ENCODE measurements at regions not wholly inside any gene's neighbourhood (a gene's known extent, or its start where the extent isn't known, plus 50 kb on each side); places are given as distances from the start of the nearest gene placed in this dataset.

DNA sequence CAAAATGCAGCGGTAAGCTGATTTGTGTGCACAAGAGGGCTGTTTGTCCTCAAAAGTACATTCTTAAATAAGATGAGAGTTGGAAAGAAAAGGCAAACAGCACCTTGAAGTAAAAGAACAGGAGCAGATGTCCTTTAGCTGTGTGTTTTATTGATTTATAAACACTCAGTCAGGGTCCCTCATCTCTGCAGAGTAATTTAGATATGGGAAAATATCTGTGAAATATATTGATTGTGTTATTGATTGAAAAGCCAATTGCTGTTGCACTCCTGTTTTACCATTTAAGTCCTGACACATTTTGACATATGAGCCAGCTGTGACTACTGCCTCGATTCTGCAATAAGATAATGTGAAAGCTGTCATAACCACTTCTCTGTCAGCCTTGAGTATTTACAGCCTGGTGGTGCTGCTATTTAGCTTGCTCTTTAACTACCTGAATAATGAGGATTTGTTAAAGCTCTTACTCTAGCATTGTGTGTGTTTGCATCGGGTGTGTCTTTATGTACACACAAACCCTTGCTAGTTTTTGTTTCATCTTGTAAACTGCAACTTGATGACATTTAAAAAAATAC is 550.1 kb downstream of the DACH1 start:
- ATAC-seq = peak; percentile 44; the same call in 1 of the 3 replicates
- no peak for TF ChIP-seq RARB (CRISPR knock-in tag; IDR thresholded peaks at IDR 0.05)
- TF ChIP-seq CSDC2 (CRISPR knock-in tag; IDR thresholded peaks at IDR 0.05) = no peak

DNA sequence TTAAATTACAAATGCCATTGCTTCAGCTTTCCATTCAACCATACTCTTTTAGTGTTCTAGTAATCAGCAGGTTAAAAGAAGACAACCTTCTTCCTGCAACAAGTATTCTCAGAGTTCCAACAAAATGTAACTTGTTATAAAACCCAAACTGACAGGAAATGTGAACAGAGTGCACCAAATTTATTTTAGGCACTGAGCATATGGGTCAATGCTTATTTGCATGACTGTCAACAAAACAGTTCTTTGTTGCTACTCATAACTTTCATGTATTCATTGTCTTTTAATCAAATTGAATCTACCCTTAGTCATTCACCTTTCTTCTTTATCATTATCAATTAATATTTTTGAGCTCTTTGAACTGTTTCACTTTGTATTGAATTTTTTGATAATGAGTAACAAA is 554.1 kb downstream of the DACH1 start:
- no peak for ATAC-seq
- TF ChIP-seq ESRRG (CRISPR knock-in tag; IDR thresholded peaks at IDR 0.05) = no peak
- no peak for TF ChIP-seq TOX (CRISPR knock-in tag; IDR thresholded peaks at IDR 0.05; ENCODE audit: borderline replicate concordance)
- no peak for TF ChIP-seq GLIS3 (CRISPR knock-in tag; IDR thresholded peaks at IDR 0.05)
- no peak for TF ChIP-seq ISL1 (CRISPR knock-in tag; IDR thresholded peaks at IDR 0.05)
- TF ChIP-seq, protein P1, sequence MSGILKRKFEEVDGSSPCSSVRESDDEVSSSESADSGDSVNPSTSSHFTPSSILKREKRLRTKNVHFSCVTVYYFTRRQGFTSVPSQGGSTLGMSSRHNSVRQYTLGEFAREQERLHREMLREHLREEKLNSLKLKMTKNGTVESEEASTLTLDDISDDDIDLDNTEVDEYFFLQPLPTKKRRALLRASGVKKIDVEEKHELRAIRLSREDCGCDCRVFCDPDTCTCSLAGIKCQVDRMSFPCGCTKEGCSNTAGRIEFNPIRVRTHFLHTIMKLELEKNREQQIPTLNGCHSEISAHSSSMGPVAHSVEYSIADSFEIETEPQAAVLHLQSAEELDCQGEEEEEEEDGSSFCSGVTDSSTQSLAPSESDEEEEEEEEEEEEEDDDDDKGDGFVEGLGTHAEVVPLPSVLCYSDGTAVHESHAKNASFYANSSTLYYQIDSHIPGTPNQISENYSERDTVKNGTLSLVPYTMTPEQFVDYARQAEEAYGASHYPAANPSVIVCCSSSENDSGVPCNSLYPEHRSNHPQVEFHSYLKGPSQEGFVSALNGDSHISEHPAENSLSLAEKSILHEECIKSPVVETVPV (CRISPR knock-in tag; IDR thresholded peaks at IDR 0.05) = no peak
- TF ChIP-seq TCF4 (CRISPR knock-in tag; IDR thresholded peaks at IDR 0.05; ENCODE audit: borderline replicate concordance) = no peak
- TF ChIP-seq ZNF70 (CRISPR knock-in tag; IDR thresholded peaks at IDR 0.05) = no peak
- no peak for TF ChIP-seq ZFP3 (CRISPR knock-in tag; IDR thresholded peaks at IDR 0.05)
- TF ChIP-seq, protein P2, sequence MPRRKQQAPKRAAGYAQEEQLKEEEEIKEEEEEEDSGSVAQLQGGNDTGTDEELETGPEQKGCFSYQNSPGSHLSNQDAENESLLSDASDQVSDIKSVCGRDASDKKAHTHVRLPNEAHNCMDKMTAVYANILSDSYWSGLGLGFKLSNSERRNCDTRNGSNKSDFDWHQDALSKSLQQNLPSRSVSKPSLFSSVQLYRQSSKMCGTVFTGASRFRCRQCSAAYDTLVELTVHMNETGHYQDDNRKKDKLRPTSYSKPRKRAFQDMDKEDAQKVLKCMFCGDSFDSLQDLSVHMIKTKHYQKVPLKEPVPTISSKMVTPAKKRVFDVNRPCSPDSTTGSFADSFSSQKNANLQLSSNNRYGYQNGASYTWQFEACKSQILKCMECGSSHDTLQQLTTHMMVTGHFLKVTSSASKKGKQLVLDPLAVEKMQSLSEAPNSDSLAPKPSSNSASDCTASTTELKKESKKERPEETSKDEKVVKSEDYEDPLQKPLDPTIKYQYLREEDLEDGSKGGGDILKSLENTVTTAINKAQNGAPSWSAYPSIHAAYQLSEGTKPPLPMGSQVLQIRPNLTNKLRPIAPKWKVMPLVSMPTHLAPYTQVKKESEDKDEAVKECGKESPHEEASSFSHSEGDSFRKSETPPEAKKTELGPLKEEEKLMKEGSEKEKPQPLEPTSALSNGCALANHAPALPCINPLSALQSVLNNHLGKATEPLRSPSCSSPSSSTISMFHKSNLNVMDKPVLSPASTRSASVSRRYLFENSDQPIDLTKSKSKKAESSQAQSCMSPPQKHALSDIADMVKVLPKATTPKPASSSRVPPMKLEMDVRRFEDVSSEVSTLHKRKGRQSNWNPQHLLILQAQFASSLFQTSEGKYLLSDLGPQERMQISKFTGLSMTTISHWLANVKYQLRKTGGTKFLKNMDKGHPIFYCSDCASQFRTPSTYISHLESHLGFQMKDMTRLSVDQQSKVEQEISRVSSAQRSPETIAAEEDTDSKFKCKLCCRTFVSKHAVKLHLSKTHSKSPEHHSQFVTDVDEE (CRISPR knock-in tag; IDR thresholded peaks at IDR 0.05) = no peak
- TF ChIP-seq OSR1 (CRISPR knock-in tag; IDR thresholded peaks at IDR 0.05) = no peak
- no peak for TF ChIP-seq SNAI2 (CRISPR knock-in tag; IDR thresholded peaks at IDR 0.05)
- TF ChIP-seq ARNTL (CRISPR knock-in tag; IDR thresholded peaks at IDR 0.05; ENCODE audit: borderline replicate concordance, low read depth) = no peak
- TF ChIP-seq CSDC2 (CRISPR knock-in tag; IDR thresholded peaks at IDR 0.05) = no peak
- TF ChIP-seq, protein P3, sequence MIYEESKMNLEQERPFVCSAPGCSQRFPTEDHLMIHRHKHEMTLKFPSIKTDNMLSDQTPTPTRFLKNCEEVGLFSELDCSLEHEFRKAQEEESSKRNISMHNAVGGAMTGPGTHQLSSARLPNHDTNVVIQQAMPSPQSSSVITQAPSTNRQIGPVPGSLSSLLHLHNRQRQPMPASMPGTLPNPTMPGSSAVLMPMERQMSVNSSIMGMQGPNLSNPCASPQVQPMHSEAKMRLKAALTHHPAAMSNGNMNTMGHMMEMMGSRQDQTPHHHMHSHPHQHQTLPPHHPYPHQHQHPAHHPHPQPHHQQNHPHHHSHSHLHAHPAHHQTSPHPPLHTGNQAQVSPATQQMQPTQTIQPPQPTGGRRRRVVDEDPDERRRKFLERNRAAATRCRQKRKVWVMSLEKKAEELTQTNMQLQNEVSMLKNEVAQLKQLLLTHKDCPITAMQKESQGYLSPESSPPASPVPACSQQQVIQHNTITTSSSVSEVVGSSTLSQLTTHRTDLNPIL (CRISPR knock-in tag; IDR thresholded peaks at IDR 0.05; ENCODE audit: low read depth) = no peak
- TF ChIP-seq BACH2 (CRISPR knock-in tag; IDR thresholded peaks at IDR 0.05; ENCODE audit: borderline replicate concordance) = no peak
- TF ChIP-seq PPARA (CRISPR knock-in tag; IDR thresholded peaks at IDR 0.05; ENCODE audit: borderline replicate concordance) = no peak
- no peak for TF ChIP-seq ZC3H10 (CRISPR knock-in tag; IDR thresholded peaks at IDR 0.05)
- TF ChIP-seq ZNF8 (CRISPR knock-in tag; IDR thresholded peaks at IDR 0.05) = no peak
- TF ChIP-seq, protein P4, sequence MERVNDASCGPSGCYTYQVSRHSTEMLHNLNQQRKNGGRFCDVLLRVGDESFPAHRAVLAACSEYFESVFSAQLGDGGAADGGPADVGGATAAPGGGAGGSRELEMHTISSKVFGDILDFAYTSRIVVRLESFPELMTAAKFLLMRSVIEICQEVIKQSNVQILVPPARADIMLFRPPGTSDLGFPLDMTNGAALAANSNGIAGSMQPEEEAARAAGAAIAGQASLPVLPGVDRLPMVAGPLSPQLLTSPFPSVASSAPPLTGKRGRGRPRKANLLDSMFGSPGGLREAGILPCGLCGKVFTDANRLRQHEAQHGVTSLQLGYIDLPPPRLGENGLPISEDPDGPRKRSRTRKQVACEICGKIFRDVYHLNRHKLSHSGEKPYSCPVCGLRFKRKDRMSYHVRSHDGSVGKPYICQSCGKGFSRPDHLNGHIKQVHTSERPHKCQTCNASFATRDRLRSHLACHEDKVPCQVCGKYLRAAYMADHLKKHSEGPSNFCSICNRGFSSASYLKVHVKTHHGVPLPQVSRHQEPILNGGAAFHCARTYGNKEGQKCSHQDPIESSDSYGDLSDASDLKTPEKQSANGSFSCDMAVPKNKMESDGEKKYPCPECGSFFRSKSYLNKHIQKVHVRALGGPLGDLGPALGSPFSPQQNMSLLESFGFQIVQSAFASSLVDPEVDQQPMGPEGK (CRISPR knock-in tag; IDR thresholded peaks at IDR 0.05; ENCODE audit: borderline replicate concordance) = no peak
- TF ChIP-seq, protein P5, sequence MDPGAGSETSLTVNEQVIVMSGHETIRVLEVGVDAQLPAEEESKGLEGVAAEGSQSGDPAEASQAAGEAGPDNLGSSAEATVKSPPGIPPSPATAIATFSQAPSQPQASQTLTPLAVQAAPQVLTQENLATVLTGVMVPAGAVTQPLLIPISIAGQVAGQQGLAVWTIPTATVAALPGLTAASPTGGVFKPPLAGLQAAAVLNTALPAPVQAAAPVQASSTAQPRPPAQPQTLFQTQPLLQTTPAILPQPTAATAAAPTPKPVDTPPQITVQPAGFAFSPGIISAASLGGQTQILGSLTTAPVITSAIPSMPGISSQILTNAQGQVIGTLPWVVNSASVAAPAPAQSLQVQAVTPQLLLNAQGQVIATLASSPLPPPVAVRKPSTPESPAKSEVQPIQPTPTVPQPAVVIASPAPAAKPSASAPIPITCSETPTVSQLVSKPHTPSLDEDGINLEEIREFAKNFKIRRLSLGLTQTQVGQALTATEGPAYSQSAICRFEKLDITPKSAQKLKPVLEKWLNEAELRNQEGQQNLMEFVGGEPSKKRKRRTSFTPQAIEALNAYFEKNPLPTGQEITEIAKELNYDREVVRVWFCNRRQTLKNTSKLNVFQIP (CRISPR knock-in tag; IDR thresholded peaks at IDR 0.05; ENCODE audit: borderline replicate concordance, low read depth) = no peak

DNA sequence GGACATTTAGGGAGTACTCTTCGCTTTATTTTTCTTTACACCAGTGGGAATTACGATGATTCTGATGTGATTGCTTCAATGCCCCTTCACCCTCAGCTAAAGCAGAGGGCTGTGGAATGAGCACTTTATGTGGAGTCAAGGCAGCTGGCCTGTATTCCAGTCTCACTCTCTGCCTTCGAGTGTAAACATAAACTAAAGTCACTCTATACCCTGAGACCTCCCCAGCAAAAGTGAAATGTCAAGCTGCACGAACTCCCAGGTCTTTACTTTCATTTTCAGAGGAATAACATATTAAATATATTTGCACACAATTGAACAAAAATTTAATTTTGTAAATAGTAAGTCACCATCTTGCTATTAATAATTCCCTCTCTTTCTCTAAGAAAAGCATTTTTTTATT is 557.1 kb downstream of the DACH1 start:
- no peak for ATAC-seq
- TF ChIP-seq, protein P1 (CRISPR knock-in tag; IDR thresholded peaks at IDR 0.05) = no peak

Data from SK-N-SH treated with all-trans-retinoic acid at 6 μM for 48 hours (cell line).